Coronary artery (tissue), 2 donors: ENCODE measurements at regions not wholly inside any gene's neighbourhood (a gene's known extent, or its start where the extent isn't known, plus 50 kb on each side); places are given as distances from the start of the nearest gene placed in this dataset.
"Not testable (repeated sequence)": the region's sequence is repeated elsewhere in the genome, so short reads cannot be mapped to it uniquely, and the experiment has no call there.

Source experiments
- DNase-seq: peaks from one replicate; pipeline ENCODE4 v3.0.0-alpha.2; 2017; ENCODE audit warnings: low spot score
- H3K27ac ChIP-seq, 2 donors: fragments of 200-600 bp; sonication (generic); one replicate each; pipeline ENCODE4 v1.5.1; 2016 to 2019
- H3K4me3 ChIP-seq: fragments of 200-600 bp; sonication (generic); 2 replicates; pipeline ENCODE4 v1.5.1; 2016; ENCODE audit warnings: mild to moderate bottlenecking, moderate library complexity
- CTCF ChIP-seq: fragments of 200-600 bp; sonication (generic); IDR thresholded peaks from one replicate; pipeline ENCODE4 v1.5.1; 2019; ENCODE audit warnings: antibody characterized with exemption

DNA sequence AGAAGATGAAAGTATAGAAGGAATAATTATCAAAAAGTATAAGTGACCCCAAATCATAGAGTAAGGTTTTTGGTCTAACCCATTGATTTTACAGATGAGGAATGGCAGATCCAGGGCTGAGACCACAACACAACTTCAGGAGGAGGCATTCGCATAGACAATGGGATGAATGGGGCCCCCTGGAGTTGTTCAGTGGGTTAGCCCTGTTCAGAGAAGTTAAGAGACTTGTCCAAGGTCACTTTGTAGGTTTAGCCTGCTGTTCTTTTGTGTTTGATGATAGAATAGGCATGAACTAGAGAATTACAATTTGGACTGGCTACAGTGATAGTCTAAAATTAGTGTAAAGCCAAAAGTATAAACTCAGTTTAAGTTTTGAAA is 233.9 kb downstream of the KCNRG start:
- Histone ChIP-seq H3K4me3 (no peak overlapping the region), H3K27ac (no peak overlapping the region)
- DNase-seq = no peak
- no peak for TF ChIP-seq CTCF

DNA sequence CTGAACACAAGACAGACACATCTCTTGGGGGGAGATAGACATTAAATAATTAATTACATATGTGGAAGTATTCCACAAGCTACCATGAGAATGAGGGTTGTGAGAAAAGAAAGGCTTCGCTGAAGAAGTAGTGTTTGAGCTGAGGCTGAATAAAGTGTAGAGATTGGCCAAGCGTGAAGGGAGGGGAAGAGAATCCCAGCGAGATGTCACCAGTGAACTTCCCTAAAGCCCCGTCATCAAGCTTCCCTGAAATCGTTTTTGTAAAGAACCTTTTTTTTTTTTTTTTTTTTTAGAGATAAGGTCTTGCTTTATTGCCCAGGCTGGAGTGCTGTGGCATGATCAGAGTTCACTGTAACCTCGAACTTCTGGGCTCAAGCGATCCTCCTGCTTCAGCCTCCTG is 235.2 kb downstream of the KCNRG start:
- no peak for TF ChIP-seq CTCF
- no peak overlapping the region for H3K27ac ChIP-seq
- no peak overlapping the region for H3K4me3 ChIP-seq
- DNase-seq = no peak

DNA sequence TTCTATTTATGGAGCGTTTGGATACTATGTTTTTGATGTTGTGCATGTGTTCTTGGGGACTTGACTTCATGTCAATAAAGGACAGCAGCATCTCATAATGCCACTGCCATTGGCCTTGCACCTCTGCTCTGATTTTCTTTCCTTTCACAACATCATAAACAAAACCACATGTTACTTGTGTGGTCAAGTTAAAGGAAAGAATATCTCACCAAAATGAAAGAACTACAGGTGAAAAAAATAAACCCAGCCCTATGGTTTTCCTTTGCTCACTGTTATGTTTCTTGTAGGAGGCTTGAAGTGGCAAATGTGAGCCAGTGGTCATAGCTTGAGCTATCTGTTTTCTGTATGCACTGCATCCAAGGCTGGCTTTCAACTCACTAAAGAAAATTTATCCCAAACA is 240.4 kb downstream of the KCNRG start:
- H3K27ac ChIP-seq = no peak overlapping the region
- no peak for TF ChIP-seq CTCF
- no peak for DNase-seq
- no peak overlapping the region for H3K4me3 ChIP-seq

- not testable (repeated sequence) for H3K4me3 ChIP-seq, H3K27ac ChIP-seq, DNase-seq
Measured at GRCh38 chr13:50256536-50257321, 241.5 kb downstream of the KCNRG start.

- Histone ChIP-seq H3K4me3 (no peak overlapping the region), H3K27ac (no peak overlapping the region)
- DNase-seq = no peak
- no peak for TF ChIP-seq CTCF
Measured at GRCh38 chr13:50257646-50258045, 242.4 kb downstream of the KCNRG start.

DNA sequence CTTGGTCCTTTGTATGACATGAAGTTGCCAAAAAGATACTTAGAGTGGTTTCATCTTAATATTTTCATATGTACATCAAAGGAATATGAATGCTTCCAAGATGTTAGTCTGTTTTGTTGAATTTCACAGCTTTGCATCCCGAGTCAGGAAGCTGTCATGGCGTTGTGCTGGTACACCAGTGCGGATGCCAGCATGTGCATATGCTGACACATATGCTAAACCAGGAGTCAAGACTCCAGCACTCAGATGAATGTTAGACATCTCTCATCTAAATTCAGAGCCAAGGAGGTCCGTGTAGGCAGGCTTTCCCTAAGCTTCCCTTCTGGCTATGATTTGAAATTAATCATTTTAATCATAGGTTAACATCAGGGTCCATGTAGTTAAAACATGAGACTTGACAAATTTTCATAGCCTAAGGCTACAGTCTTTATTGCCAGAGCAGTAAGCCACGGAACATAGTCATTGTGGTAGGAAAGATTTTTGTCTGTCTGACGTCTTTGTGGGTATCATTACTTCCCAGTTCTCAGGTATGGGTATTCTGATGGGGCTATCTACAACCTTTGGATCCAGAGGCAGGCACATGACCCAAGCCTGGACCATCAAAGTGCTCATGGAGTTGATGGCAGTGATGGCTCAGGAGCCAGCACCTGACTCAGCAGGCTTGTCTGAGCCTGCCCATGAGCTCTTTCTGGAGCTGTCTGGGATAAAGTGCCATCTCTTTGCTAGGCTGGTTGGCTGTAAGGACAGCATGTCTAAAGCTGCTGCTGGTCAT is 246.1 kb downstream of the KCNRG start:
- no peak for TF ChIP-seq CTCF
- Histone ChIP-seq H3K27ac (no peak overlapping the region), H3K4me3 (no peak overlapping the region)
- no peak for DNase-seq

DNA sequence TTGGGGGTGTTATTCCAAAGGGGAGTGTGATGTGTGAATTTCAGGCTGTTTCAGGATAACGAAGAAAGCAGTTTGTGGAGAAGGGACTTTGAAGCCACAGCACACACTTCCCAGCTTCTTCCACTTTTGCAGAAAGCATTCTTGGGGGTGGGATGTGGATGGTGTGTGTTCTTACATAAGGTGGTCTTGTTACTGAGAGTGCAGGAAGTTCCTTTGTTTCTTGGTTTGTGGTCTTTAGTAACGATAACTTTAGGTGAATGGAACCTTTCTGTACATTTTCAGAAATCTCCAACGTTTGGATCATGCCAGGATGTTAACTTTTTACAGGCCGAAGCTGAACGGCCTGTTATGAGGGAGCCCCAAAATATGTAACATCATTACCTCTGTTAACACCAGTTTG is 251.8 kb downstream of the KCNRG start:
- no peak for TF ChIP-seq CTCF
- DNase-seq = no peak
- Histone ChIP-seq H3K27ac (no peak overlapping the region), H3K4me3 (no peak overlapping the region)
